ENCODE measurements at regions not wholly inside any gene's neighbourhood (a gene's known extent, or its start where the extent isn't known, plus 50 kb on each side); places are given as distances from the start of the nearest gene placed in this dataset.
"Not testable (repeated sequence)": the region's sequence is repeated elsewhere in the genome, so short reads cannot be mapped to it uniquely, and the experiment has no call there.

GRCh38 chr9:87781331-87781730 is 55.4 kb downstream of the CTSL start:
- no peak overlapping the region for H3K27ac ChIP-seq (ENCODE audit: low read depth, low read length)
- no peaks in the 10 kb centered on the region for H3K27me3 ChIP-seq (ENCODE audit: control insufficient read depth in 1 of 2, insufficient read depth in 2 of 2, low read length in 2 of 2)
- H3K9me3 ChIP-seq (ENCODE audit: control insufficient read depth in 1 of 2, low read length in 2 of 2), result no peaks in the 10 kb centered on the region
- H3K9ac ChIP-seq (ENCODE audit: low read depth in 1 of 2, low read length in 2 of 2), result no peak overlapping the region
- no peaks in the 10 kb centered on the region for H3K36me3 ChIP-seq (ENCODE audit: control insufficient read depth in 1 of 2, insufficient read depth in 2 of 2, low read length in 2 of 2)
- no peaks in the 10 kb centered on the region for H3K4me1 ChIP-seq (ENCODE audit: control insufficient read depth in 1 of 2, insufficient read depth in 2 of 2, low read length in 2 of 2)
- no peak overlapping the region for H3K4me3 ChIP-seq (ENCODE audit: low read depth in 1 of 2, low read length in 2 of 2)

GRCh38 chr9:87783180-87783579 is 57.3 kb downstream of the CTSL start:
- H3K36me3 ChIP-seq (ENCODE audit: control insufficient read depth in 1 of 2, insufficient read depth in 2 of 2, low read length in 2 of 2), result no peaks in the 10 kb centered on the region
- H3K27ac ChIP-seq (ENCODE audit: low read depth, low read length), result no peak overlapping the region
- H3K9me3 ChIP-seq (ENCODE audit: control insufficient read depth in 1 of 2, low read length in 2 of 2), result no peaks in the 10 kb centered on the region
- H3K27me3 ChIP-seq (ENCODE audit: control insufficient read depth in 1 of 2, insufficient read depth in 2 of 2, low read length in 2 of 2), result no peaks in the 10 kb centered on the region
- no peak overlapping the region for H3K9ac ChIP-seq (ENCODE audit: low read depth in 1 of 2, low read length in 2 of 2)
- no peak overlapping the region for H3K4me3 ChIP-seq (ENCODE audit: low read depth in 1 of 2, low read length in 2 of 2)
- no peaks in the 10 kb centered on the region for H3K4me1 ChIP-seq (ENCODE audit: control insufficient read depth in 1 of 2, insufficient read depth in 2 of 2, low read length in 2 of 2)

GRCh38 chr9:87785315-87785970 is 59.5 kb downstream of the CTSL start:
- not testable (repeated sequence) for H3K36me3 ChIP-seq (ENCODE audit: control insufficient read depth in 1 of 2, insufficient read depth in 2 of 2, low read length in 2 of 2); H3K4me3 ChIP-seq (ENCODE audit: low read depth in 1 of 2, low read length in 2 of 2); H3K9me3 ChIP-seq (ENCODE audit: control insufficient read depth in 1 of 2, low read length in 2 of 2); H3K27ac ChIP-seq (ENCODE audit: low read depth, low read length); H3K9ac ChIP-seq (ENCODE audit: low read depth in 1 of 2, low read length in 2 of 2); H3K4me1 ChIP-seq (ENCODE audit: control insufficient read depth in 1 of 2, insufficient read depth in 2 of 2, low read length in 2 of 2); H3K27me3 ChIP-seq (ENCODE audit: control insufficient read depth in 1 of 2, insufficient read depth in 2 of 2, low read length in 2 of 2)

GRCh38 chr9:87786423-87786822 is 60.5 kb downstream of the CTSL start:
- Histone ChIP-seq H3K4me1 (ENCODE audit: control insufficient read depth in 1 of 2, insufficient read depth in 2 of 2, low read length in 2 of 2) (no peaks in the 10 kb centered on the region), H3K27me3 (ENCODE audit: control insufficient read depth in 1 of 2, insufficient read depth in 2 of 2, low read length in 2 of 2) (no peaks in the 10 kb centered on the region), H3K27ac (ENCODE audit: low read depth, low read length) (no peak overlapping the region), H3K4me3 (ENCODE audit: low read depth in 1 of 2, low read length in 2 of 2) (no peak overlapping the region), H3K9ac (ENCODE audit: low read depth in 1 of 2, low read length in 2 of 2) (no peak overlapping the region), H3K9me3 (ENCODE audit: control insufficient read depth in 1 of 2, low read length in 2 of 2) (no peaks in the 10 kb centered on the region), H3K36me3 (ENCODE audit: control insufficient read depth in 1 of 2, insufficient read depth in 2 of 2, low read length in 2 of 2) (no peaks in the 10 kb centered on the region)

- Histone ChIP-seq H3K4me1 (ENCODE audit: control insufficient read depth in 1 of 2, insufficient read depth in 2 of 2, low read length in 2 of 2) (no peaks in the 10 kb centered on the region), H3K27ac (ENCODE audit: low read depth, low read length) (no peak overlapping the region), H3K9ac (ENCODE audit: low read depth in 1 of 2, low read length in 2 of 2) (no peak overlapping the region), H3K27me3 (ENCODE audit: control insufficient read depth in 1 of 2, insufficient read depth in 2 of 2, low read length in 2 of 2) (no peaks in the 10 kb centered on the region), H3K4me3 (ENCODE audit: low read depth in 1 of 2, low read length in 2 of 2) (no peak overlapping the region), H3K36me3 (ENCODE audit: control insufficient read depth in 1 of 2, insufficient read depth in 2 of 2, low read length in 2 of 2) (no peaks in the 10 kb centered on the region), H3K9me3 (ENCODE audit: control insufficient read depth in 1 of 2, low read length in 2 of 2) (no peaks in the 10 kb centered on the region)
Measured at GRCh38 chr9:87786876-87787275, 61.0 kb downstream of the CTSL start.

GRCh38 chr9:87787735-87788134 is 61.8 kb downstream of the CTSL start:
- Histone ChIP-seq H3K4me3 (ENCODE audit: low read depth in 1 of 2, low read length in 2 of 2) (no peak overlapping the region), H3K36me3 (ENCODE audit: control insufficient read depth in 1 of 2, insufficient read depth in 2 of 2, low read length in 2 of 2) (no peaks in the 10 kb centered on the region), H3K27me3 (ENCODE audit: control insufficient read depth in 1 of 2, insufficient read depth in 2 of 2, low read length in 2 of 2) (no peaks in the 10 kb centered on the region), H3K4me1 (ENCODE audit: control insufficient read depth in 1 of 2, insufficient read depth in 2 of 2, low read length in 2 of 2) (no peaks in the 10 kb centered on the region), H3K9ac (ENCODE audit: low read depth in 1 of 2, low read length in 2 of 2) (no peak overlapping the region), H3K27ac (ENCODE audit: low read depth, low read length) (no peak overlapping the region), H3K9me3 (ENCODE audit: control insufficient read depth in 1 of 2, low read length in 2 of 2) (no peaks in the 10 kb centered on the region)

GRCh38 chr9:87792831-87793288 is 66.9 kb downstream of the CTSL start:
- no peaks in the 10 kb centered on the region for H3K4me1 ChIP-seq (ENCODE audit: control insufficient read depth in 1 of 2, insufficient read depth in 2 of 2, low read length in 2 of 2)
- H3K36me3 ChIP-seq (ENCODE audit: control insufficient read depth in 1 of 2, insufficient read depth in 2 of 2, low read length in 2 of 2), result no peaks in the 10 kb centered on the region
- no peaks in the 10 kb centered on the region for H3K9me3 ChIP-seq (ENCODE audit: control insufficient read depth in 1 of 2, low read length in 2 of 2)
- H3K4me3 ChIP-seq (ENCODE audit: low read depth in 1 of 2, low read length in 2 of 2), result peak overlapping the region in 1 of 2 donors; percentile 30
- no peaks in the 10 kb centered on the region for H3K27me3 ChIP-seq (ENCODE audit: control insufficient read depth in 1 of 2, insufficient read depth in 2 of 2, low read length in 2 of 2)
- H3K27ac ChIP-seq (ENCODE audit: low read depth, low read length), result no peak overlapping the region
- no peak overlapping the region for H3K9ac ChIP-seq (ENCODE audit: low read depth in 1 of 2, low read length in 2 of 2)

- Histone ChIP-seq H3K27ac (ENCODE audit: low read depth, low read length) (no peak overlapping the region), H3K4me3 (ENCODE audit: low read depth in 1 of 2, low read length in 2 of 2) (peak overlapping the region in 1 of 2 donors; percentile 30), H3K36me3 (ENCODE audit: control insufficient read depth in 1 of 2, insufficient read depth in 2 of 2, low read length in 2 of 2) (no peaks in the 10 kb centered on the region)
Measured at GRCh38 chr9:87793292-87793691, 67.4 kb downstream of the CTSL start.

GRCh38 chr9:87795178-87795577 is 69.3 kb downstream of the CTSL start:
- no peaks in the 10 kb centered on the region for H3K9me3 ChIP-seq (ENCODE audit: control insufficient read depth in 1 of 2, low read length in 2 of 2)

More at GRCh38 chr9:87793292-87793691, 67.4 kb downstream of the CTSL start:
- no peaks in the 10 kb centered on the region for H3K27me3 ChIP-seq (ENCODE audit: control insufficient read depth in 1 of 2, insufficient read depth in 2 of 2, low read length in 2 of 2)
- H3K4me1 ChIP-seq (ENCODE audit: control insufficient read depth in 1 of 2, insufficient read depth in 2 of 2, low read length in 2 of 2), result no peaks in the 10 kb centered on the region
- no peak overlapping the region for H3K9ac ChIP-seq (ENCODE audit: low read depth in 1 of 2, low read length in 2 of 2)
- H3K9me3 ChIP-seq (ENCODE audit: control insufficient read depth in 1 of 2, low read length in 2 of 2), result no peaks in the 10 kb centered on the region

GRCh38 chr9:87796196-87796595 is 70.3 kb downstream of the CTSL start:
- no peaks in the 10 kb centered on the region for H3K4me1 ChIP-seq (ENCODE audit: control insufficient read depth in 1 of 2, insufficient read depth in 2 of 2, low read length in 2 of 2)
- H3K27ac ChIP-seq (ENCODE audit: low read depth, low read length), result no peak overlapping the region
- no peaks in the 10 kb centered on the region for H3K36me3 ChIP-seq (ENCODE audit: control insufficient read depth in 1 of 2, insufficient read depth in 2 of 2, low read length in 2 of 2)
- no peaks in the 10 kb centered on the region for H3K27me3 ChIP-seq (ENCODE audit: control insufficient read depth in 1 of 2, insufficient read depth in 2 of 2, low read length in 2 of 2)
- no peaks in the 10 kb centered on the region for H3K9me3 ChIP-seq (ENCODE audit: control insufficient read depth in 1 of 2, low read length in 2 of 2)
- H3K4me3 ChIP-seq (ENCODE audit: low read depth in 1 of 2, low read length in 2 of 2), result no peak overlapping the region
- no peak overlapping the region for H3K9ac ChIP-seq (ENCODE audit: low read depth in 1 of 2, low read length in 2 of 2)

More at GRCh38 chr9:87795178-87795577, 69.3 kb downstream of the CTSL start:
- H3K27me3 ChIP-seq (ENCODE audit: control insufficient read depth in 1 of 2, insufficient read depth in 2 of 2, low read length in 2 of 2), result no peaks in the 10 kb centered on the region
- H3K4me3 ChIP-seq (ENCODE audit: low read depth in 1 of 2, low read length in 2 of 2), result no peak overlapping the region
- no peak overlapping the region for H3K9ac ChIP-seq (ENCODE audit: low read depth in 1 of 2, low read length in 2 of 2)
- no peaks in the 10 kb centered on the region for H3K4me1 ChIP-seq (ENCODE audit: control insufficient read depth in 1 of 2, insufficient read depth in 2 of 2, low read length in 2 of 2)
- no peaks in the 10 kb centered on the region for H3K36me3 ChIP-seq (ENCODE audit: control insufficient read depth in 1 of 2, insufficient read depth in 2 of 2, low read length in 2 of 2)
- H3K27ac ChIP-seq (ENCODE audit: low read depth, low read length), result no peak overlapping the region

Measured in duodenal mucosa (tissue), 2 donors.